Endothelial cell of umbilical vein (primary cell): ENCODE measurements at regions not wholly inside any gene's neighbourhood (a gene's known extent, or its start where the extent isn't known, plus 50 kb on each side); places are given as distances from the start of the nearest gene placed in this dataset.

Experiments used
- BruUV-seq: library from RNA; stranded (reverse); fragments of 400-500 nt; replicated peaks from 2 replicates; lab custom pipeline; 2021; lab: Mats Ljungman, UMichigan
- CTCF ChIA-PET: fragments of 300-600, 350-600 bp; sonication (Branson Sonifier 250); formaldehyde crosslinking; loops from one replicate; lab custom pipeline; 2021; ENCODE audit warnings: antibody characterized with exemption, inconsistent platforms; lab: Charles Lee
- POLR2A ChIA-PET: fragments of 300-600, 350-600 bp; sonication (Branson Sonifier 250); formaldehyde crosslinking; loops from one replicate; lab custom pipeline; 2021; ENCODE audit warnings: antibody characterized with exemption, inconsistent platforms; lab: Charles Lee
- DNase-seq: peaks from one replicate; pipeline ENCODE4 v3.0.0-alpha.2; 2011; ENCODE audit warnings: low read depth, low spot score
- FAIRE-seq: peaks from 2 replicates; lab custom pipeline; 2011; peaks lifted over from hg19 to GRCh38; lab: Jason Lieb, UNC
- H2AFZ ChIP-seq: 2 replicates; pipeline ENCODE4 v1.6.0; 2012; ENCODE audit warnings: low read depth, low read length, control low read depth, inconsistent platforms
- H3K27ac ChIP-seq: 2 replicates; pipeline ENCODE4 v1.5.1; 2011; ENCODE audit warnings: low read depth, mild to moderate bottlenecking, control low read depth, low read length, moderate library complexity; ENCODE audit not compliant: insufficient read depth
- H3K27me3 ChIP-seq, 2 experiments: 2 replicates each; pipeline versions ENCODE4 v1.6.0 to v1.6.1; 2011; ENCODE audit warnings: low read length in 2 of 2, mixed read lengths in 1 of 2; ENCODE audit not compliant: control insufficient read depth in 2 of 2, insufficient read depth in 2 of 2
- H3K36me3 ChIP-seq, 2 experiments: 2 replicates in 1 of 2; 3 replicates in 1 of 2; pipeline ENCODE4 v1.5.1; 2011; ENCODE audit warnings: low read length in 2 of 2, mild to moderate bottlenecking in 1 of 2, moderate library complexity in 1 of 2; ENCODE audit not compliant: control insufficient read depth in 2 of 2, insufficient read depth in 2 of 2; ENCODE audit errors: extremely low read depth in 1 of 2
- H3K4me1 ChIP-seq: 3 replicates; pipeline ENCODE4 v1.5.1; 2011; ENCODE audit warnings: mild to moderate bottlenecking, low read length; ENCODE audit not compliant: control insufficient read depth, insufficient read depth; ENCODE audit errors: extremely low read depth
- H3K4me2 ChIP-seq: 2 replicates; pipeline ENCODE4 v1.6.1; 2011; ENCODE audit warnings: low read length, control low read depth, mixed read lengths; ENCODE audit not compliant: insufficient read depth
- H3K4me3 ChIP-seq, 3 experiments: fragments of 200-600 bp in 1 of 3; sonication (generic), shearing (Covaris generic) in 1 of 3; replicated peaks in 1 of 3; 2 replicates each; pipeline ENCODE4 v1.5.1; 2011 to 2016; ENCODE audit warnings: control low read depth in 3 of 3, low read length in 3 of 3, mild to moderate bottlenecking in 2 of 3, inconsistent platforms in 1 of 3, low read depth in 1 of 3, moderate library complexity in 1 of 3; ENCODE audit not compliant: insufficient read depth in 1 of 3
- H3K79me2 ChIP-seq: 2 replicates; pipeline ENCODE4 v1.6.0; 2012; ENCODE audit warnings: low read length, inconsistent platforms; ENCODE audit not compliant: control insufficient read depth, insufficient read depth
- H3K9ac ChIP-seq: replicated peaks from 2 replicates; pipeline ENCODE3; 2011; ENCODE audit warnings: low read length, control low read depth; ENCODE audit not compliant: insufficient read depth; ENCODE audit errors: extremely low read depth
- H3K9me1 ChIP-seq: replicated peaks from 3 replicates; pipeline ENCODE4 v1.6.0; 2011; ENCODE audit warnings: mild to moderate bottlenecking, low read length; ENCODE audit not compliant: control insufficient read depth, insufficient read depth; ENCODE audit errors: extremely low read depth
- H3K9me3 ChIP-seq: replicated peaks from 2 replicates; pipeline ENCODE4 v1.5.1; 2012; ENCODE audit warnings: low read length, inconsistent platforms; ENCODE audit not compliant: control insufficient read depth, insufficient read depth
- H4K20me1 ChIP-seq: replicated peaks from 2 replicates; pipeline ENCODE3; 2011; ENCODE audit warnings: mild to moderate bottlenecking, low read length; ENCODE audit not compliant: control insufficient read depth, insufficient read depth; ENCODE audit errors: extremely low read depth
- CTCF ChIP-seq, 2 donors: IDR thresholded peaks; 1 replicate in 1 of 2; 2 replicates in 1 of 2; pipeline ENCODE4 v1.5.1; 2011; ENCODE audit warnings: low read length in 2 of 2, mild to moderate bottlenecking in 2 of 2, moderate library complexity in 2 of 2, control low read depth in 1 of 2, inconsistent platforms in 1 of 2, low read depth in 1 of 2; ENCODE audit not compliant: insufficient read depth in 1 of 2; ENCODE audit errors: extremely low read depth in 1 of 2
- EZH2 ChIP-seq: IDR thresholded peaks from 2 replicates; pipeline ENCODE4 v1.6.1; 2012; ENCODE audit warnings: borderline replicate concordance, low read depth, mild to moderate bottlenecking, moderate library complexity, low read length, inconsistent platforms; ENCODE audit not compliant: severe bottlenecking
- FOS ChIP-seq: IDR thresholded peaks from 2 replicates; pipeline ENCODE4 v1.6.1; 2011; ENCODE audit warnings: mild to moderate bottlenecking, low read length, moderate library complexity, borderline replicate concordance; ENCODE audit not compliant: insufficient read depth
- GATA2 ChIP-seq: IDR thresholded peaks from 2 replicates; pipeline ENCODE4 v1.7.0; 2011; ENCODE audit warnings: low read depth, mild to moderate bottlenecking, moderate library complexity, mixed read lengths, low read length; ENCODE audit not compliant: insufficient read length, insufficient read depth
- JUN ChIP-seq: IDR thresholded peaks from 2 replicates; pipeline ENCODE4 v1.6.1; 2011; ENCODE audit warnings: borderline replicate concordance, low read depth; ENCODE audit not compliant: insufficient read length, insufficient read depth
- MYC ChIP-seq: IDR thresholded peaks from one replicate; pipeline ENCODE4 v1.6.1; 2011; ENCODE audit warnings: mild to moderate bottlenecking, low read depth, low read length
- POLR2A ChIP-seq: IDR thresholded peaks from 2 replicates; pipeline ENCODE4 v1.6.1; 2012; ENCODE audit warnings: low read depth, mild to moderate bottlenecking, control low read depth, low read length
- POLR2AphosphoS5 ChIP-seq: IDR thresholded peaks from 2 replicates; pipeline ENCODE4 v1.6.1; 2012; ENCODE audit warnings: low read depth, mild to moderate bottlenecking, control low read depth, low read length, moderate library complexity; ENCODE audit not compliant: insufficient read depth
- dilution Hi-C: fragments of 300-500 bp; cut with MboI; formaldehyde crosslinking; loops from one replicate; pipeline ENCODE4 v1.15.0; 2019; ENCODE audit warnings: low sequenced_read_pairs; ENCODE audit not compliant: extremely low pct_ligation_motif_present
- intact Hi-C: fragments of 100-400 bp; cut with micrococcal nuclease; formaldehyde crosslinking; loops from one replicate; pipeline ENCODE4 v1.10.0; 2022
- TF ChIP-seq, protein P1 (sequence below): IDR thresholded peaks from 2 replicates; pipeline ENCODE4 v1.6.1; 2011; ENCODE audit not compliant: insufficient read depth, insufficient read length

DNA sequence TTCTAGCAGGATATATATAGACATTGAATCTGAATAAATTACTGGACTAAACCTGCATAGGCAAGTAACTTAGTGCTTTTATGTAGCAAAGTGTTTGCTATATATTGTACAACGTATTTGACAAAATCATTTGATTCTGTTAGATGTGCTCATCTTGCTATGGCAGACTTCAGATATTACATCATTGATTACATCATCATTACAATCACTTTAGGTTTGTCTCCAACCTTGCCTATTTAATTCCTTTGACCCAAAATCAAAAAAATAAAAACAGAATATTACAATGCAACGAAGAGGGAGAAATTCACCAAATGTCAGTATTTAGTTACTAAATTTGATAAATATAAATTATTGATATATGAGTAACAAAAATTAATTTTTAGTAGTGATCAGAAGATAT lies 155.7 kb upstream of the STEAP1 start:
- Histone ChIP-seq H3K4me1 (no peaks in the 10 kb centered on the region), H3K9ac (no peak overlapping the region), H3K9me3 (no peaks in the 10 kb centered on the region), H3K27ac (no peak overlapping the region), H3K36me3 (no peaks in the 10 kb centered on the region), H3K9me1 (no peaks in the 10 kb centered on the region), H3K79me2 (no peaks in the 10 kb centered on the region), H3K27me3 (no peaks in the 10 kb centered on the region), H3K4me3 (no peak overlapping the region), H3K4me2 (no peak overlapping the region), H4K20me1 (no peaks in the 10 kb centered on the region), H2AFZ (no peak overlapping the region)
- ChIA-PET POLR2A (no interaction called here), CTCF (no interaction called here)
- peak; percentile 13 for TF ChIP-seq JUN
- no peak for TF ChIP-seq MYC
- TF ChIP-seq CTCF (IDR thresholded peaks at IDR 0.05; ENCODE audit: extremely low read depth in 1 of 2, insufficient read depth in 1 of 2, low read depth in 1 of 2, low read length in 2 of 2) = no peak
- BruUV-seq = no TSS peak
- no peak for DNase-seq
- intact Hi-C loops = no loop called here
- FAIRE-seq = no peak
- dilution Hi-C loops = no loop called here

DNA sequence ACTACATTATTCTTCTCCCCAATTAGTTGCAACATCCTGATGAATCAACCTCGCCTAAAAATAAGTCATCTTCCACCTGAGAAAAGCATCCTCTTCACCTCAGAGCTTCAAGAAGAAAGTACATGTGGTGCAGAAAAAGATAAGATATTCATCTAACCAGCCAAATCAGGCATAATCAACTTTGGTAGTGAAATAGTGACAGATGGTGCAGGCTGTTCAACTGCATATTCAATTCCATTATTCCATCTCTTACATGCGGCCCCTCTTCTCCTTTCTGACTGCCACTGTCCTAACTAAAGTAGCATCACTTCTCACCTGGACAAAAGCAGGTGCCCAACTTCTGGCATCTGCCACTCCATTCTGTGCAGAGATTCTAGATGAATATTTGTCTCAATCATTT lies 148.4 kb upstream of the STEAP1 start:
- ChIA-PET POLR2A (no interaction called here), CTCF (no interaction called here)
- H3K4me3 ChIP-seq = no peak overlapping the region
- H3K9me3 ChIP-seq = no peaks in the 10 kb centered on the region
- H3K4me2 ChIP-seq = no peak overlapping the region
- H4K20me1 ChIP-seq = no peaks in the 10 kb centered on the region
- DNase-seq = no peak
- no peaks in the 10 kb centered on the region for H3K36me3 ChIP-seq
- no peaks in the 10 kb centered on the region for H3K4me1 ChIP-seq
- no peak overlapping the region for H3K9ac ChIP-seq
- intact Hi-C loops = no loop called here
- no peak overlapping the region for H2AFZ ChIP-seq
- no peak for FAIRE-seq
- no TSS peak for BruUV-seq
- H3K27ac ChIP-seq = no peak overlapping the region
- no peaks in the 10 kb centered on the region for H3K79me2 ChIP-seq
- dilution Hi-C loops = no loop called here
- H3K27me3 ChIP-seq = no peaks in the 10 kb centered on the region
- no peaks in the 10 kb centered on the region for H3K9me1 ChIP-seq
- no peak for TF ChIP-seq FOS
- TF ChIP-seq, protein P1, sequence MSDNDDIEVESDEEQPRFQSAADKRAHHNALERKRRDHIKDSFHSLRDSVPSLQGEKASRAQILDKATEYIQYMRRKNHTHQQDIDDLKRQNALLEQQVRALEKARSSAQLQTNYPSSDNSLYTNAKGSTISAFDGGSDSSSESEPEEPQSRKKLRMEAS = no peak
- no peak for TF ChIP-seq POLR2AphosphoS5
- no peak for TF ChIP-seq EZH2
- TF ChIP-seq CTCF (IDR thresholded peaks at IDR 0.05; ENCODE audit: extremely low read depth in 1 of 2, insufficient read depth in 1 of 2, low read depth in 1 of 2, low read length in 2 of 2) = no peak
- no peak for TF ChIP-seq POLR2A
- no peak for TF ChIP-seq GATA2
- TF ChIP-seq MYC = no peak
- no peak for TF ChIP-seq JUN
